Sciatic nerve (tissue), 2 donors: ENCODE measurements at regions not wholly inside any gene's neighbourhood (a gene's known extent, or its start where the extent isn't known, plus 50 kb on each side); places are given as distances from the start of the nearest gene placed in this dataset.

Experiments
- ATAC-seq: fragments of 200-7000 bp; cut with Tn5 transposase; one replicate; pipeline ENCODE4 v1.9.1; 2020; ENCODE audit warnings: mild to moderate bottlenecking, moderate library complexity
- DNase-seq: peaks from one replicate; pipeline ENCODE4 v3.0.0-alpha.2; 2020; ENCODE audit warnings: low spot score
- intact Hi-C: fragments of 100-400 bp; cut with DNase I; formaldehyde crosslinking; loops from one replicate; pipeline ENCODE4 v1.14.2; 2022
- donor health status: DM: no; HTN: no; CAD: no.
- donor health status: DM: no; HTN: no; CAD: no.

DNA sequence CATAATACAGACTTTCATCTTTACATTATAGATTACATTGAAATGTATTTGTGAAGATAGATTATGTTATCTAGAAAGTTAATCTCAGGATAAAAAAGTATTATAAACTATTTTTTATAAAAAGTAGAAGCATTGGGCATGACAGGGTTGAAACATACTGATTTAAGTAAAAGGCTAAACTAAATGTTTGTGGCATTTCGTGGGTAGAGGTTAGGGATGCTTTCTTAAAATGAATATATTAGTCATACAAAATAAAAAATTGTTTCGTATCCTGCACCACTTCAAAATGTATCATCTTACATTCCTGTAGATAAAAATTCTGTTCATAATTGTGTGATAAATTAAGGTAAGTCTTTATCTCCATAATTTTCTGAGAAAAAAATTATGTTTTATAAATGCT, 603.6 kb downstream of the SPRY1 start:
- intact Hi-C loops: no loop called here
- ATAC-seq: no peak
- no peak for DNase-seq

DNA sequence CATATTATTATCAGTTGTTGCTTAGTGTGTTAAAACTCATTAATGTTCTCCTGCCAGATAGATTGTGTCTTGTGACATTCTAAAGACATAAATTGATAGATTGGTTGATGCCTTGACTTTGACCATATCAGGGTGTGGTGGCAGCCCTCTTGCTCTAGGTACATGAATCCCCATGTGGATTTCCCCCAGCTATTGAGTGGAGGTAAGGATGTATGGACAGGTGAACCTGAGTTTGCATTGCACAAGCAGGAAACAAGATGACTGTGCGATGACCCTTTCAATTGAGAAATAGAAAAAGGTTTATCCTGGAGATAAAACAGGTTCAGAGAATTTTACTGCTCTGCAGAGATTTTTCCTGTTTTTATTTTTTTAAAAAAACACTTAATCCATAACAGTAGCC, 619.2 kb downstream of the SPRY1 start:
- intact Hi-C loops: no loop called here
- DNase-seq (no peak), ATAC-seq (no peak)

DNA sequence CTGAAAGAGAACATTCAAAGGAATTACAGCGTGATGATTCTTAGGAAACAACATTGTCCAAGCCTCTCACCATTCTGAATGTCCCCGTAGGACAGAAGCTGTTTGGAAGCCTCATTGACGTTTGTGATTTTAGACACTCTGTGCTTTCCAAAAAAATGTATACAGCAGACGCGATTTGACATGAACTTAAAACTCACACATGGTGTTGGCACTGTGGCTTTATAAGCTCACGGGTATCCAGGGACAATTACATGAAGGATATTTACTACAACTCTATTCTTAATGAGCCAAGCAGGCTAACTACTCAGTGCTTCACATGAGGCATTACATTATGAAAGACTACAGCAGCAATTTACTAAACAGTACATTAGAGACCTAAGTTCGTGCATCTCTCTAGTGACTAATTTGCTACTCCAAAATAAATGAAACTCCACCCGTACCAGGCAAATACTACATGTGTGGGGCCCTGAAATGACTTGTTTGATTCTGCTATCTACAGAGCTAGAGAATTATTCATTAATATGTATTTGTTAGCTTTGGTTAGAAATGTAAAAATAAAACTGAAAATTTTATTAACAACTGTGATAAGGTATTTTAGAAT, 620.7 kb downstream of the SPRY1 start:
- DNase-seq (no peak), ATAC-seq (no peak)
- intact Hi-C loops: no loop called here

DNA sequence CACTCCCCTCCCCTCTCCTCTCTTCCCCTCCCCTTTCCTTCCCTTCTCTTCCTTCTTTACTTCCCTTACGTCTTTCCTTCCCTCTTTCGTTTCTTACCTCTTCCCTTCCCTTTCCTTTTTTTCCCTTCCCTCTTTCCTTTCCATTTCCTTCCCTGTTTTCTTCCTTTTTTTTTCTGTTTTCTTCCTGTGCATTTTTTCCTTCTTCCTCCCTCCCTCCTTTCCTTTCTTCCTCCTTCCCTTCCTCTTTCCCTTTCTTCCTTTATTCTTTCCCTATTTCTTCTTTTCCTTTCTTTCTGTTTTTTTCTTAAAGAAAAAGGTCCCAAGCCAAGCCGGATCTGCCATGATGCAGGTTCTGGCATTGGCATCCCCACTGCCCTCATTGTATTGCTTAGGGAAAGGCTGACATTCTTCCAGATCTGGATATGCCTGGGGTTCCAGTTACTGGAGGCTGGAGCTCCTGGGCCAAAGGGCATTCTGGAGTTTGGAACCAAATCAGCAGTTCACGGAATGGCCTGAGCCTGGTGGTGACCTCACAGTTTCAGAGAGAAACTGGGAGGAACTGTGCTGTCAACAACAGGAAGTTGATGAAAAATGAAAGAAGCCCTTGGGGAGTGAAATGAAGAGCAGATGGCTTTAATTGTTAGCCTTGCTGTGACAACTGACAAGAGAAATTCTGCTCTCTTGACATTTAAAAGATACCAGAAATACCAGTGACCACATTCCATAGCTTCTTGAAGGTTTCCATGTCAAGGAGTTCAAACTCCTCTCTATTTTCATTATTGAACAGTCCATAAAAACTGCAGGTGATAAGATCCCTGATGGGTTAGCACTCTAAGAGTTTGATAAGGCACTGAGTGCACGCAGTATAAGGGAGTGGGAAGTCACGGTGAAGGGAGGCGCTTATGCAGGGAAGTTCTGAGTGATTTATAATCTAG, 622.1 kb downstream of the SPRY1 start:
- peak; percentile 95 for ATAC-seq
- peak; percentile 69 for DNase-seq
- intact Hi-C loops: no loop called here

DNA sequence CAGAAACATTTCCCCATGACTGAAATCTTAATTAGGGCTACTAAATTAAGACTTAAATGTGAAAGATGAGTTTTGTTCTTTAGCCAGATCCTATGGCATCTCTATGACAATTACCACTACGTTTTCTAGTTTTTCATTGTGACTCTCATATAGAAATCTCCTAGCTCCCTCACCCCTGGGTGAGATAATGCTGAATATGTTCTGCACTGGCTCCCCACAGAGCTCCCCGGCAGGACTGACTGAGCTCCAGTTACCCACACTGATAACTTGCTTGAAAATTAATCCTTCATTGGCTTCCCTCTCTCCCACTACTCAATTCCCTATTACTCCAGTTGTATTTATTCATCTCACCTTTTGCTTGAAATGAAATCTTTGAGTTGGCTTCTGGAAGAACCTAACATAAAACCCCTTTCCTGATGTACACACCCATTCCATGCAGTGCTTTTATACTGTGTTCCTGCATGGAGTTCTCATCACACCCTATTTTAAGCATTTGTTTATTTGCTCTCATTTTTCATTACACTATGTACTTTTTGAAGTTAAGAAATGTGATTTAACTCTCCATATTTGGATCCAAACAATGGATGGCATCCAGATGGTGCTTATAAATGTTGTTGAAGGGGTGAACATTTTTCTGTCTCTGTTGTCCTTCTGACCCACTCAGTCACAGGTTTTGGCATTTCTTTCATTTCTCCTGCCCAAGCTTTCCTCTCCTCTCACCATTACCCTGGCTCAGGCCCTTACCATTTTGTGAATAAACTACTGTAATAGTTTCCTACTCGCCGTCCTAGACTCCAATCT, 623.4 kb downstream of the SPRY1 start:
- intact Hi-C loops: no loop called here
- ATAC-seq (peak; percentile 81), DNase-seq (no peak)

DNA sequence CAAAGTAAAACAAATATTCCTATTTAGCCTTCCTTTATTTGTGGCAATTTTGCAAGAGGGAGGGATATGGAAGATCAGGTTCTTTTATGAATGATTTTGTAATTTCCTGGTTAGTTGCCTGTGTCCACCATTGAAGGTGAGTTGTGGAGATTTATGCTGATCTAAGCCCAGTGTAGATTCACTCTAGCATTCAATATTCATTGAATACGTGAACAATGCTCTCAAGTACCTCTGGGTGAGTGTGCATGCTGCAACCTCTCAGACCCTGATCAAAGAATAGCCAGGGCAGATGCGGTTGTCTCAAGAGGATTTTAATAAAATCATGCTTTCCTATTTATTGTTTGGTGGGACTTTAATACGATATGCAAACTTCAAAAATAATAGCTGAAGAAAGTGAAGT, 628.4 kb downstream of the SPRY1 start:
- DNase-seq (no peak), ATAC-seq (no peak)
- intact Hi-C loops: no loop called here

DNA sequence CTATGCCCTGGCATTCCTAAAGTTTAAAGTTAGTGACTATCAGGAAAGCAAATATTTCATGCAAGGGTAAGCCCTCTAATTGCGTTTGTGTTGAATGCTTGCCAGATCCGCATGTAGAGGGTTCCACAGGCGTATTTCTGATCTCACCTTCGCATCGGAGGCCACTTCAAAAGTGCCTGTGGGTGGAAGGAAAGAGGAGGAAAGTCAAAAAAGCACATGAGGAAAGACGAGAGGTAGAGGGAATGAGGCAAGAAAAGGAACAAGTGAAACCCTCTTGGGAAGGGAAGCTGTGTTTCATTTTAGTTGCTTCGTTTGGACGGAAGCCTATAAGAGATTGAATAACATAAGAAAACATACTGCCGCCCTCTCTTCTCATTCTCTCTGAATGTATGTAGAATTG, 628.8 kb downstream of the SPRY1 start:
- intact Hi-C loops: no loop called here
- DNase-seq: no peak

DNA sequence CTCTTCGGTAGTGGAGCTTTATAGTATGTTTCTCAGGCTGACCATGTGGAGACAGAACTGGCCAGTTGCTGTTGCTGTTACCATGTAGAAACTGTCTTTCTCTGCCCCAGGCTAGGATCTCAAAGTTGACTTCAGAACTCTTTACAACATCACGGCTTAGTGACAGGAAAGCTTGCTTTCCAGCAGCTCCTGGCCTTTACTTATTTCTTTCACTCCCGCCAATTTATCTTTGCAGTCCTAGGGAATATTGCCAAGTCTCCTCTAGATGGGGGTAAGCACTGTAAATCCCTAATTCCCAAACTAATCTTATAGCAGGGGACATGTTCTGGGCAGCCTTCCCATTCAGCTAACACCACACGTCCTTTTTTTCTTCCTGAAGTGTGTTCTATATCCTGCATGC, 631.6 kb downstream of the SPRY1 start:
- no peak for DNase-seq
- no peak for ATAC-seq
- intact Hi-C loops: no loop called here

More for the DNA sequence above, 628.8 kb downstream of the SPRY1 start:
- ATAC-seq: peak; percentile 40

DNA sequence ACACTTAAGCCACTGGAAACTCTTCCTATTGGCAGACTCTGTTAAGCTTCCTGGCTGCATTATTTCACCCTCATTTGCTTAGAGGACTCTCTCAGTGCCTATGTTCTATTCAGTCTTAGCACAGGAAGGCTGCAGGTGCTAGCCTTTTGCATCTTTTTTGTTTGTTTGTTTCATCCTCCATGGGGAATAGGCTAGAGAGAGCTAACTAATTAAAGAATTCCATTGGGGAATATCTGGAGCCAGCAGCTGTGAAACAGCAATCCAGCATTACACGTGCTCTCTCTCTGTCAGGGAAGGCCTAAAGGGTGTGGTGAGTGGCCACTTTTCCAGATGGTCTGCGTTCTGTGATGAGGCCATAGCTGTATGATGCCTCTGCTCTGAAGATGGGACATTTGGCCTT, 633.6 kb downstream of the SPRY1 start:
- no peak for DNase-seq
- intact Hi-C loops: no loop called here
- ATAC-seq: peak; percentile 95

DNA sequence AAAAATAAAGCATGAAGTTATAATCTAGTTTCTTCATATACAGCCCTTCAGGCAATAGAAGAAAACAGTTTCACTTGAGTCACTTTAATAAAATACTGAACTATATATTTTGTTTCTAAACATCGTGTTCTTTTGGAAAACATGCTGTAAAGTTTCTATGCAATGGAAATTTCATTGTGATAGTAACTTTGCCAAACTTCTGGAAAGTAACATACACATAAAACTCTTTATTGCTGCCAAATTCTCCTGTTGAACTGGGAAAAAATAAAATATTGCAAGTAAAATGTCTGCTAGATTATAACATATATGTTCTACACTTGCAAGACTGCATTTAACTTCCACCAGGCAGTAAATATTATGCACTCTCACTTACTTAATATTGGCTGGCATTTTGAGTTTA, 635.4 kb downstream of the SPRY1 start:
- no peak for DNase-seq
- no peak for ATAC-seq
- intact Hi-C loops: no loop called here

DNA sequence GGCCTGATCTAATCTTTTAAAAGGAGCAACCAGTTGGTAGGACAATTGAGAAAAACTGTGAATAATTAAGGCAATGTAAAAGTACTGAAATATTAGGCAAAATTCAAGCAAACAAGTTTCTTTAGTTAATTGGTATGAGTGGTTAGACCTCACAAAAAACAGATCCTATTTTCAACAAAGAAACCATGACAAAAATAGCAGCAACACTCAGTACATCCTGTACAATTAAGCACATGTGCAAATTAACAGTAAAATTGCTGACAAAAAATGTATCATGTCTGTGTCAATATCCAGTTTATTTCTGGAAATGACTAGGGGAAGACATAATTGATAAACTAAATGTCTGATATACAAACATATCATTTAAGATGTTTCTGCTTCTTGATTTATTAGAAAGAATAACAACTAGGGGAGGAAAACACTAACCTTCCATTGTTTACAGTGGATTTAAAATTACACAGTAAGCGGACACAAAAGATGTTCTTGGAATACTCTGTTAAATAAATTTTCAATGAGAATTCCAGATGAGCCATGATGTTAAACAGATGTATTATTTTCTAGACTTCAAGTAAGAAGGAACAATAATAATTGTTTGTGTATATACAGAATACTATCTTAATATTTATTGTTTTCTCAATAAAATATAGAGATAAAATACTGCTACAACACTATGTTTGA, 638.9 kb downstream of the SPRY1 start:
- DNase-seq (no peak), ATAC-seq (peak; percentile 75)

DNA sequence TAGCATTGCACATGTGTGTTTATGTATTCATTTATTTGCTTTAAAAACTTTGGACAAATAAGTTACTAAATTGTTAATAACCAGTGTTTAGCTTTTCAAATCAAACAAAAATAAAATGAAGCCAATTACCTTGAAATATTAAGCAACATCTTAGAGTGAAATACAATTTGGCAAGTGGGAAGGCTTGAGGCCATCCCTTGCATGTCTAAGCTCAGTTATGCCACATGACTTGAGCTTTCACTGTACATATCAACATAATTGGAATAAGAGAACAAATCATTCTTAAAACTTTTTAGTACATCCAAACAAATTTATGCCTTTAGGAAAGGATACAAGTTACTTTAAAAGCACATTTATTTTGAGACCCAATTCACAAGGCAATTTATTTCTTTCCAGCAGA, 640.6 kb downstream of the SPRY1 start:
- intact Hi-C loops: no loop called here
- ATAC-seq: no peak
- no peak for DNase-seq

More for the DNA sequence above, 638.9 kb downstream of the SPRY1 start:
- intact Hi-C loops: no loop called here

DNA sequence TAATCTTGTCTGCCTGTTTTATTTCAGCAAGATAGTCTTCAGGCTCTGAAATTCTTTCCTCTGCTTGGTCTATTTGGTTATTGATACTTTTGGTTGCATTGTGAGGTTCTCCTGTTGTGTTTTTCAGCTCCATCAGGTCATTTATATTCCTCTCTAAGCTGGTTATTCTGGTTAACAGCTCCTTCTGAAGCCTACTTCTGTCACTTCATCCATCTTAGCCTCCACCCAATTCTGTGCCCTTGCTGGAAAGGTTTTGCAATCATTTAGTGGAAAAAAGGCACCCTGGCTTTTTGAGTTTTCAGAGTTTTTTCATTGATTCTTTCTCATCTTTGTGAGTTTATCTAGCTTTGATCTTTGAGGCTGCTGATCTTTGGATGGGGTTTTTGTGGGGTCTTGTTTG, 647.7 kb downstream of the SPRY1 start:
- intact Hi-C loops: no loop called here
- DNase-seq: no peak
- ATAC-seq: no peak

DNA sequence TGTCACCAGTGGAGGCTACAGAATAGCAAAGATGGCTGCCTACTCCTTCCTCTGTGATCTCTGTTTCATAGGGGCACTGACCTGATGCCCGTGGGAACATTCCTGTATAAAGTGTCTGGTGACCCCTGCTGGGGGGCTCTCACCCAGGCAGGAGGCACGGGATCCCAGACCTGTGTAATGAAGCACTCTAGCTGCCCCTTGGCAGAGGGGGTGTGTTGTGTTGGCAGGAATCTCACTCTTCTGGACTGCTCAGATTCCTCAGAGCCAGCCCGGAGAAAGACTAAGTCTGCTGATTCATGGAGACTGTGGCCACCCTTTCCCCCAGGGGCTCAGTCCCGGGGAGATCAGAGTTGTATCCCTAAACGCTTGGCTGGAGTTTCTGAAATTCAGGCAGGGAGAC, 648.3 kb downstream of the SPRY1 start:
- DNase-seq (no peak), ATAC-seq (no peak)
- intact Hi-C loops: no loop called here

DNA sequence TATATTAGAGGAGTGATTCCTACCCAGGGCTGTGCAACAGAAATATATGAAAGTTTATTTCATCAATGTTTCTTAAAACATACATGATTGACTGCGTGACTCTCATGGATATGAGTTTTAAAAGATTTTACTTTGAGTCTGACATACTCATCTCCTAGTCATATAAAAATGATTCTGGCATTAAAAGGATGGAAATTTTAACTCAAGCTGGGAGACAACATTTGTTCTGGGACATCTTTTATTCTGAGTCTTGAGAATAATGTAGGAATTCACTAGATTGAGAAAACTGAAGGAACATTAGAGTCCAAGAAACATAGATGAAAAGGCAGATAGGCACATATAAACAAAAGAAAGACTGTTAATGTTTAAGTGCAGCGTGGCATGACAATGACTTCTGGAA, 649.6 kb downstream of the SPRY1 start:
- DNase-seq (no peak), ATAC-seq (no peak)
- intact Hi-C loops: no loop called here

DNA sequence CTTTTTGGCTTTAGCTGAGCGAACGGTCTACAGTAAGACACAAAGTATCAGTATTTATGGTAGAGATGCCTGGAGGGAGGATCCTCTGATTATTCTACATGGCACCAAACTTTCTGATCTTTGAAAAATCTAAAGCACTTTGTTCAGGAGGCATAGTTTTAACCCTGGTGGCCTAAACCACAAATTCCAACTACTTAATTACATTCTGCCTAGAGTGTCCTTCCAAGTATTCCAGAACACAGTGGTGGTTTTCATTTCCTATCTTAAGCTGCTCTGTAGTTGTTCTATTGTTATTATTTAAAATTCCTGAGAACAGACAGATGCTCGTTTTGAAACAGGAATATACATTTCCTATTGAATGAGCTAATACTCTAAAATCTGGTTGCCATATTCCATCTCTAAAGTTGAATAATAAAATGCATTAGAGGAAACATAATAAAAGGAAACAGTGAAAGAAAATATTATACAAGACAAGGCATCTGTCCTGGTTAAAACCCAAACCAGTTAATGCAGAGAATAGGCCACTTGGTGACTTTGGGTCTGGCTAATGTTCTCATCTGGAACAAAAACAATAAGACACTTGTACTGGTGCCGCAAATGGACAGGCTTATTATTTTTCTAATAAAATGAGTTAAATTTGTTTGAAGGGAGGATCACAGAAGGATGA, 657.4 kb downstream of the SPRY1 start:
- intact Hi-C loops: no loop called here
- ATAC-seq: no peak
- no peak for DNase-seq

DNA sequence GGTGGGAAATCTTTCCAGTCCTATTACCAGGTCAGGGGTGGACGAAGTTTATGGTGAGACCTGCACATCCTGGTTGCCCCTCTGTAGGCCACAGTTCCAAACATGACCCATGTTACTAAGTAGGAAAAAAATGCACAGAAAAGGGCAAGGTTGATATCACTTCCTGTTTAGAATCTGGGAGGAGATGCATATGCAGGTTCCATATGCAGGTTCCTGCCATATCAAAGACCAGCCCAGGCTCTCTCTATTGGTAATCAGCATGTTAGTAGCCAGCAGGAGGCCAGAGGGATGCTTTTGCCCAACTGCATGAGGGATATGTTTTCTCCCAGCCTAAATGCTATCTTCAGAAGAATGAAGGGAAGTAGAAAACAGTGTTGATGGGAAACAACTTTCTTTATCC, 657.2 kb downstream of the ANKRD50 start:
- no peak for ATAC-seq
- no peak for DNase-seq
- intact Hi-C loops: no loop called here

DNA sequence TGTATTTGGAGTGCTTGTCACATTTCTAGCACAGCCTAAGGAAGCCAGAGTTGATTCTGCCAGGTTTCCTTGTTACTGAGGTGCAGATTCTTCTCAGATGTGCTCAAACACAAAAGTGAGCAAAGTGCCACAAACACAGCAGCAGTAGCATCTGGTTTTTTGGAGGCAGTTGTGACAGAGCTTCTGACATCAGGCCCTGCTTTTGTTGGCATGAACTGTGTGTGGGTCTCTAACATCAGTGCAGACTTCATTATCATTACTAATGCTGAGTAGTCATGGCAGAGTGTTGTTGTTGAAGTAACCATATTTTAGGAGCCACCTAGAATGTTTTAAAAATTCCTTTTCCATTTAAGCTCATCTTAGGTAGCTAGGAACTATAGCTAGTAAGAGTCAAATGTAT, 656.6 kb downstream of the ANKRD50 start:
- no peak for ATAC-seq
- intact Hi-C loops: no loop called here
- DNase-seq: no peak
